GM21367 (cell line): ENCODE measurements at regions not wholly inside any gene's neighbourhood (a gene's known extent, or its start where the extent isn't known, plus 50 kb on each side); places are given as distances from the start of the nearest gene placed in this dataset.
"Not testable (repeated sequence)": the region's sequence is repeated elsewhere in the genome, so short reads cannot be mapped to it uniquely, and the experiment has no call there.

ENCODE experiments used
- ATAC-seq: cut with Tn5 transposase; IDR thresholded peaks from one replicate; pipeline ENCODE4 v1.9.1; 2021; ENCODE audit not compliant: unreplicated experiment

DNA sequence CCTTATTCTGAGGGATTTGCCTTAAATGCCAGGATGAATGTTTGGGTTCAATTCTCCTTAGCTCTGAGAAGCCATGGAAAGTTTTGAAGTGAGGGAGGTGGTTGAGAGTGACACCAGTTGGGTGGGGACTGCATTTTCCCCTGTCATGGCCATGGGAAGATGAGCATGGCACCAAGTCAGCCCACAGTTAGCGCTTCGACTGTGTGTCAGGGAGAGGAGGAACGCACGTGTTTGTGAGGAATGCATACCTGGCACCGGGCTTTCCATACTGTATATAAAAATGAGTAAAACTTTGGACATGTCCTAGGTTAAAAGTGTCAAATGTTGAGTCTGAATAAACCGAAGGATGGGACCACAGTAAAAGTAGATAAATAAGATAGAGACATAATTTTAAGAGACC, 187.5 kb upstream of the KL start:
- ATAC-seq = no peak

DNA sequence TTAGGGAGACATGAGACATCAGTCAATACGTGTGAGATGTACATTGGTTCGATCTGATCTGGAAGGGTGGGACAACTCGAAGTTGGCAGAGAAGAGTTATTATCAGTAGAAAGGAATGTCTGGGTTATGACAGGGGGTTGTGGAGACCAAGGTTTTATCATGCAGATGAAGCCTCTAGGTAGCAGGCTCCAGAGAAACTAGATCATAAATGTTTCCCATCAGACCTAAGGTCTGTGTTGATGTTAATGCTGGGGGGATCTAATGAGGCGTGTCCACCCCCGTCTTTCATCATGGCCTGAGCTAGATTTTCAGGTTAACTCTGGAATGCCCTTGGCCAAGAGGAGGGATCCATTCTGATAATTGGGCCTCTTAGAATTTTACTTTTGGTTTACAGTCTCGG, 187.0 kb upstream of the KL start:
- no peak for ATAC-seq

DNA sequence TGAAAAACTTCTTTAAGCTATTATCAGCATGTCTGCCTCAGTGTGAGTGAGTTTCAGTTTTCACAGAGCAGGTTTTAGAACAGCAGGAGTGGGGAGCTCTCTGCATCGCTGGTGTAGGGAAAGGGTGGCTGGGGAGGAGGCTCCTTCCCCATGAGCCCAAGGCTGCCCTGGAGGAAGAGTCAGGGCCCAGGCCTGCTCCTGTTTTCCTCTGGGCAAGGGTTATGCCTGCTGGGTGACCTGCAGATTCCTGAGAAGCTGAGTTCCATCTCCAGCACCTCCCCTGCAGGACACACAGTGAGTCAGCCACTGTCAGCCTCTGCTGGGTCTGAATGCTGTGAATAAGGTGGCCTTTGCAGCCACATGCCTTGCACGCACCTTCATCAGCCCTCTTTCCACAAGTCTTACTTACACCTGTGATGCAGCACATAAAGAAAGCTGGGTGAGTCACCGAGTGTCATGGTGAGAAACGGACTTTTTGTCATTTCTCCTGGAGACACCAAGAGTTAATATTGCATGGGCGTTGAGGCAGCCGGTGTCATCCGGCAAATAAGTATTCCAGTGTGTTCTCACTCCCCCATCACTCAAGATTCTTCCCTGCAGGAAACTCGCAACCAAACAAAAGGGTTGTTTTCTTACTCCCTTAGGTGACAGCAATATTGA, 186.4 kb upstream of the KL start:
- no peak for ATAC-seq

DNA sequence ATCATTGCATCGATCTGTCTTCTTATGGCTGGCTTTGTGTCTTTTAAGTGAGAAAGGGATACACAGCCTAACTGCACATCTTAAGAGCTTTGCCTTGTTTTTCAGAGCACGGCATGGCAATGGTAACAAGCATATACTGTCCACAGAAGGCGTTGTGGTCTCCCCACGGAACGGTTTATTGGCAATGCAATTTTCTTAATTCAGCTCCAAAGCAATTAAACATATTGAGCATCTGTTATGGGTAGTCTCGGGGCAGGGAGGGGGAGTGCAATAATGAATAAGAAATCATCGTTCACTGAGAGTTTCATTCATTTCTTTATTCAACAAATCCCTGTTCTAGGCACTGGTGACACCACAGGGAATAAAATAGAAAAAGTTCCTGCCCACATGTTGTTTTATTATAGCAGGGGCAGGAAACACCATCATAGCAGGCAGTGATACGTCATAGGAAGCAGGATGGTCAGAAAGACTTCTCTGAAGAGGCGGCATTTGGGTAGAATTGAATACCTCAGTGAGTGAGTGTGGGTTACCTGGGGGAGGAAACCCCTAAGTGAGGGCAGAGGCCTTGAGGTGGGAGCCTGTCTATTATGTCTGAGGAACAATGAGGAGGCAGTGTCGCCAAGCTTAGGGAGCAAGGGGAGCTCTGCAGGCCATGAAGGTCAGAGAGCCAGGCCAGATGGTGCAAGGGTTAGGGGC, 185.7 kb upstream of the KL start:
- no peak for ATAC-seq

DNA sequence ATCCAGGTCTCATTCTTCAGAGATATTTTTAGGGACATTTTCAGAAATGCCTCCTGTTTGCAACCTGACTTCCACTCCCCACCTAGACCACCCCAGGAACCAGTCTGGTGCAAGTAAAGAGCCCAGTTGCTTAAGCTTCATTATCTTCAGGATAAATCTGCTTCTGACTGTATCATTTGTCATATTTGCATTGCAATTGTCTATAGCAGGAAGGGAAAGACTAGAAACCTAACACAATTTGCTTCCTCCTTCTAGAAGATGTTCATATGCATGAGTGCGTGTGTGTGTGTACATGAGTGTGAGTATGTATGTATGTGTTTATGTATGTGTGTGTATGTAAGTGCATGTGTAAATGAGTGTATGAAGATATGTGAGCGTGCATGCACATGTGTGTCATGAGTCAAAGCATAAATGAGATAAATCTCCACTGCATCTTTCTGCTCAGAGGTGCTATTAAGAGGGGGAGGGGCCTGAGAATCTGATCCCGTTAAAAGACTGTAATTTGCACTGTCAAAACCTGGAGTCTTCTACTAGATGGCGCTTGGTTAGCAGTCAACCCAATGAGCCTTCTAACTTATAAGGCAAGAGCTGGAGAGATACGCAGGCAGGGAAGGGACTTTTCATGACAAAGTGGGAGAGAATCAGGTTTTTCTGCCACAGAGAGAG, 178.8 kb upstream of the KL start:
- no peak for ATAC-seq

DNA sequence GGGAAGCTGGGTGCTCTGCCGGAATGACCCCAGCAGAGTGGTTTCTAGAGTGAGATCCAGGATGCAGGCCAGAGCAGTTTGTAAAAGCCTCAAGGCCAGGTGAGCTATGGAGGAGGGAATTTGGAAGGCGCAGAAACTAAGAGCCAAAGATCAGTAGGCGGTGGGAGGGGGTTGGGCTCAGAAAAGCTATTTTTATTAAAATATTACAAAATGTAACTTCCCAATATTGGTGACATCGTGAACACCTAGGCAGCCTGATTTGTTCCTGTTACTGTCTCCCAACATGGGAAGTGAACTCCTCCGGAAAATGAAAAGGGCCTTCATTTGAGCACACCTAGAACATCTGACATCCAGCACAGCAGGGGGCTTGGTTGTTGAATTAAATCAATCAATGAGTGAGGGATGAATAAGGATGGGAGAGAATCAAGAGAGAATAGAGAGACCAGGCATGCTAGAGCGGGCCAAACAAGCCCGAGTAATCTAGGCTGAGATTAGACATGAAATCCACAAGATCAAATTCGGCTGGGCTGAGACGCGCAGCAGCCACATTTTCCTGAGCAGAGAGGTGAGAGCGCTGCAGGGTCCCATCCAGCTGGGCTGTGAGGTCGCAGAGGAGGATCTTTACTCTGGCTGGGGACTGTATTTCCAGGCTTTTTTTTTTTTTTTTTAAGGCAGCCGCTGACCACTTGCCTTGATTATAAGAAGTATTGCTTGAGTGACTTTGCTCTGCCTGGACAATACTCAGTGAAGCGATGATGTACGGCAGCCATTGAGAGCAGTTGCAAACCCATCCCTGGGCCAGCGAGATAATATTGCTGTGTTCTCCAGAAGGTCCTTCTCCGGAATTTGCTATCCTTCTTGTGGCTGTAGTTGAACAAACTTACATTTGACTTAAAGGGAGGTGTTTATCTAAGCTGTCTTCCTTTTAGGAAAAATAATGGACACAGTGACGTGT, 178.0 kb upstream of the KL start:
- no peak for ATAC-seq

DNA sequence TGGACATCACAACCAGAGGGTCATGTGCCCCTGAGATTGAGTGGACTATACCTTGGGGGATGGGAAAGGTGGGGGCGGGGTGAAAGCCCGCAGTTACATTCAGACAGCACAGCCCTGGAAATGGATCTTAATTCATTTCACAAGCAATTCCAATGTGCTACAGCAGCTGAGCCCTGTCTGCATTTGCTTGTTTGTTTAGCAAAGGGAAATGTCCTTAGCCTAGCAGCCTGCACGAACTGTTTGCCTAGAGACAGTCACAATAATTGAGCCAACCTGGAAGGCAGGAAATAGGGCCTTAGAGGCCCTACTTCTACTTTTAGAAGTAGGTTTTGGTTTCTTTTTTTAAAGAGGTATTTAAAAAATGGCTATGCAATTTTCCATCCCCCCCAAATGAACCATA, 177.3 kb upstream of the KL start:
- peak; percentile 75 for ATAC-seq

DNA sequence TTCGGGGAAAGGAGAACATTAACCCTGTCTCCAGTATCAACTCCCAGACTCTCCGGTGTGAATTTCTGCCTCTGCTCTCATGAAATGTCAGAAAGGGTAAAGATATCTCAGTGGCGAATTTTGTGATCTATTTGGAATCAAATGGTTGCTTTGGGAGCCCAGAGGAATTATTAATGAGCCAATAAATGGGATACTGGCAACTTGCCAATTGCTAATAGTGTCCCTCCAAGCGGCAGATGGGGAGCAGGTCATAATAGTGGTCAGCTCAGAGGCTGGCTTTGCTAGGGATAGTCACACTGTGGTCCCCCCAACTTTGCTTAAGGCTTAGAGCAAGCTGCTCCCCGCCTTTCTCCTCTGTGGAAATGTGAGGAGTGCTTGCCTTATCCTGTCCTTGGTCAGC, 176.1 kb upstream of the KL start:
- ATAC-seq = no peak

DNA sequence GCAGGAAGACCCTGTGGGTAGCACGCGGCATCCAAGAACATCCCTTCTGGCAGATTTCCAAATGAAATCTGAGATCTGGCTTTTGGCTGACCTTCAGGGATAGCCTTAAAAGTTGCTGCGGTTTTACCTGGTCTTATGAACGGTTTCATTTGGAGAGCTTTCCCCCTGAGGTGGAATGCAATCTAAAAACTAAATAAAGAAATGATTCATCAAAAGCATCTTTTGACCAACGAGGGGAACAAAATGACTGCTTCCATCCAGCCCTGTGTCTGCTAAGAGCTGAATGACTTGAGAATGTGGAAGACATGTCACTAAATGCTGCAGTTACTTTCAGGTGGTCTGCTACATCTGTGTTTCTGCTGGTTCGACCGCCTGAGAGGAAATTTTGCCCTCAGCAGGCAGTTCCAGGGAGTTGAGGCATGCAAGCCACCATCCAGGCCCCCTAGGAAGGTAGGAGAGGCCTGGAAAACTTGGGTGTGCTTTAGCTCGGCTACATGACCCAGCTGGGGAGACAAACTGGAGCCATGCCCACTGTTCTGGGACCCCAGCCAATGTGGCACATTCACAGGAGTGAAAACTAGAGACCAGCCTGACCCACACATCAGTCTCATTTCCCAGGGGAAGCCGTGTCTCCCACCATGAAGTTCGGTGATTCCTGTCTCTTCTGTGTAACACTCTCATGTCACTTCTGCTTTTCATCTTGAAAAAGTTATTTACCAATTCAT, 175.1 kb upstream of the KL start:
- ATAC-seq = no peak

DNA sequence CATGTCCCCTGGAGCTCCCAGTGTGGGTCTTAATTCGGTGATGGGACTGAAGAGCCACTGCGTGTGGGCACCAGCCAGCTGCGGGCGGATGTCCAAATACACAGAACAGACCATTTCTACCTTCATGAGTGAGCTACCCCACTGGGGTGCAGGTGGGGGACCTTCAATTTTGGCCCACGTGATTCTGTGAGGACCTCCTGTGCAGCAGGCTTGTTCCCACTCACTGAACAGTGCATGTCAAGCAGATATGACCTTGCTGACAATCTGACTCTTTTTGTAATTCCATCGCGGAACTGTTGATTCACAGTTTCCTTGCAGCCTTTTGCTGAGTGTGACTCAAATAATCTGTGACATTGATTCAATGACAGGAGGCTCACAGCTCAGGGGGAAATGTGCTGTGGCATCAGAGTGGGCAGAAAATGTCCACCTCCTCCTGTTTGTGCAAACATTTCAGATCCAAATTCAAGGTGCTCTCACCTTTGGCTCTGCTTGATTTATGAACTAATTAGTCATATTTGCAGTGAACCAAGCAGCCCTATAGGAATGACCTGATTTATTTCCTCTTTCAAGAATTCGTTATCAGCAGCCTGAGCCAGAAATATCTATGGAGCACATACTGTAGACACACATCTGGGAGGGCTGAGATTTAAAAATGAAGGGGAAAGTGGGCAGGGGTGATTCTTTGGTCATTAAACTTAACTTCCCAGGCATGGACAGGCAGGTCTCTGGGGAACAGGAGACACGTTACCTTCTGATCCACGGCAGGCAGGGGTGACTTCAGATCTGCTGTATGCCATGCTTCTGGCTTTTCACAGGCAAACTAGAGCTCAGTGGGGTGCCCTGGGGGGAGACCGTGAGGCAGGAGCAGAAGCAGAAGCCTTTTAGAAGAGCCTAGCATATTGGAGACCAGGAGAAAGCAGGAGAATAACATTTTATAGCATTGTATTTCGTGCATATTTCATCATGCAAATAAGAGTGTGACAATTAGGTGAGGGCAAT, 170.0 kb upstream of the KL start:
- ATAC-seq = no peak

DNA sequence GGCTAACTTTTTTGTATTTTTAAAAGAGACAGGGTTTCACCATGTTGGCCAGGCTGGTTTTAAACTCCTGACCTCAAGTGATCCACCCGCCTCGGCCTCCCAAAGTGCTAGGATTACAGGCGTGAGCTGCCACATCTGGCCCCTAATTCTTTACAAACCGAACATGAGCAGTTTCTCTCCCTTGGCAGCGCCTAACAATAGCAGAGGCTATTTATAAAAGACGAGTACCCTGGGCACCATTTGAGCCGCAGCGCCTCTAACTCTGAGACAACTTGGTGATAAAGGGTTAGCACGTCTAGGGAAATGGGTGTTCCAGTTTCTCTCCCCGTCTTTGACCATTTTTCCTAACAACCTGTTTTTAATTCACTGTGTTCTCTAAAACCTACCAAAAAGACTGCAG, 168.2 kb upstream of the KL start:
- ATAC-seq = not testable (repeated sequence)

DNA sequence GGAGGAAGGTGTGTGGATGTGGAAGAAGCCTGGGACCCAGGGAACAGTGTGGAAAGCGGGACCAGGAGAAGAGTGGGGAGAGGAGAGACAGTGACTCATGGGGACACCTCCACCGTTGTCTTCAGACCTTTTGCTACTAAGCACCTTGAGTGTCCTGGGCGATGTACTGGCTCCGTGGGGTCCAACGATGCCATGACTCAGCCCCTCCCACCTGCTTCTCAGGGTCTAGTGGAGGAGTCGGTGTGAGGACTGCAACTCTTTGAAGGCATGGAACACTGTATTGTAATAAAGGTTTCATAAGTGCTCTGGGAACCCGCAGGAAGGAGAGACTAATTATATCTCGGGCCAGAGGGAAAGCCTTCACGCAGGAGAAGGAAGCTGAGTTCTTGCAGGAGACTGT, 166.9 kb upstream of the KL start:
- no peak for ATAC-seq

DNA sequence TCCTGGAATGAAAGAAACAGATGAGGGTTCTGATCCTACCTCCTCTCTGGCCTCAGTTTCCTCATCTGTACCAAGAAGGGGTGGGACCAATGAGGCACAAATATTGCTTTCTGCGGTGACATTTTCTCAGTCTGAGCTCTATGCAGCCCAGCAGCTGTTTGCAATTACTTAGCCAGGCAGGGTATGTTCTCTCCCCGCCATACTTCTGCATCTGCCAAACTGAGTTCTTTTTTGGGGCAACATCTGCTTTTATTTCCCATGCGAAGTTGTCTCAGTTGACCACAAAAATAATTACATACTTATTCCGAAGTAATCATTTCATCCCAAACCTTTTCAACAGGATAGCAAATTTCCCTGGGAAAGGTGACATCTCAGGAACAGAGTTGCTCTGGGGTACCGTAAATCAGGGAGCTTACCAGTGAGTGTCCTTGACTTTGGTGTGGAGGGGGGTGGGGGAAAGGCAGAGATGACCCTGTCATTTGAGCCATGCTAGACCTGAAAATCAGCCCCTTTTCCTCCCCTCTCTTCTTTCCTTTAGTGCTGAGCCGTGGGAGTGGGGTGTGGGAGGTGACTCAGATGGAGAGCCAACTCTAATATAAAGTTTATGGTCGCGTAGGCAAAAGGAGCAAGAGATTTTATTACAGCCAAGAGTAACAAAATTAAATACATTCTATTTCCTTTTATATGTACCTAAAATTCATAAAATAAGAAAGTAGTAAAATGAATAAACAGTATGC, 165.7 kb upstream of the KL start:
- ATAC-seq = no peak

DNA sequence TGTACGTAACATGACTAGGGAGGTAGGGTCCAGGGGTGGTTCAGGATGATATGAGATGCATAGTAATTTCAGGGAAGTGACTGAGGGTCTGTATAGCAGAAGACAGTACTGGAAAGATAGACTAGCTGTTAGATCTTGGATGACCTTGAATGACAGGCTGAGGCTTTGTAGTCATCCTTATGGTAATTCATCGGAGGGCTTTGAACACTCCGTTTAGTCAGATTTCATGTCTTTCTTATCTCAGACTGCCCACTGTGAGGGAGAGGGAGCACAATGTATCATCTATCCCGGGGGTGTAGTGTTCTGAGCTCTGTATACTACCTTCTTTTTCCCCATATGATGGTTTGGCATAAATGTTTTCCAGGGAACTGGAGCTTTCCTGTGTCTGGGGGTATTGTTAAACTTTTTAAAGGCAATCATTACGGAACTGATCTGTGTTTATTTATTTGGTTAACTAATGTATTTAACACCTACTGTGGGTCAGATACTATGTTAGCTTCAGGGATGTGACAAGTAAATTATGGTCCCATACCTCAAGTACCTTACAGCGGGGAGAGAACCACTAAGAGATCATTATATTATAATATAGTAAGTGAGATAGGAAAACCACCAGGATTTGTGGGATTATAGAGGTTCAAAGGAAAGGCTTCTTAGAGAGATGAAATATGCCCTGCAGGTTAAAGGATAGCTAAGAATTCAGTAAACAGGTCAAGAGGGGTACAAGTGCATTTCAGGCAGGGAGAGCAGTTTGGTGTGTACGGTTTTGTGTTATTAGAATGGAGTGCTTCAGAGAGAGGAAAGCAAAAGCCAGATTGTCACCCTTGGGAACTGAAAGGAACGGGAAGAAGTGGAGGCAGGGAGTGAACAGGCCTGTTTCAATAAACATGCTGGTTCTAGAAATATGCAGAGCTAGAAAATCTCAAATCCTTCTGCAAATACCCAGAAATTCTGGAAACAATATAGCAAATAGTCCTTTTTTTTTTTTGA, 164.8 kb upstream of the KL start:
- no peak for ATAC-seq

DNA sequence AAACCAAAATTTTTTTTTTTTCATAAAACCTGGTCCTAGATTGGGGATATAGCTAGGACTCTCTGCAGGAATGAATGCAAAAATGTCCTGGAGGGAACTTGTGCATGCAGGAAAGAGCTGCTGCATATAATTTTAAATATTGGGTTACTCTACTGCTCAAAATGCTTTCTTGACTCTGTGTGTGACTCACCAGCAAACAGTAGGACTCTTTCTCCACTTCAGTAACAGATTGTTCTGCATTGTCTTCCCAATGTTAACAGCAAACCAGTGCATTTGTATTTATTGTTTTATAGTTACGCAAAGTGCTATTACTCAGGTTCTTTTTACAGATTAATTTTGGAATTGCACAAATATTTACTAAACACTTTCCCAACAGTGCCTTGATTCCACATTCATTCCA, 163.7 kb upstream of the KL start:
- ATAC-seq = no peak

DNA sequence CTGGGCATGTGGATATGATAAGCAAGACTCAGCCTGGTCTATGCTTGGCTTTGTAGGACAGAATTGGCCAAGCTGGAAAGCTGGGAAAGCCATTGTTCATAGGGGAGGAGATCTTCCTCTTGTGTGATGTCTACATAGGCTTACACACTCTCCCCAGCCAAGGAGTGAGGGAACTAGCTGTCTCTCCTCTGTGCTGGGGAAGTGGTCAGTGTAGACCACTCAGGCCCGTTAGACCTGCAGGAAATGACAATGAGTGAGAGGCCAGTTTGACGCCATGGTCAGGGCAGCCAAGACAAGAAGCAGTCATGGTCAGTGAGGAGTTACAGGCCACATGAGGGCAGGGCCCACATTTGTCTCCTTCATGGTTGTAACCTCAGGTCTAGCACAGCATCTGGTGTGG, 159.1 kb upstream of the KL start:
- ATAC-seq = no peak

DNA sequence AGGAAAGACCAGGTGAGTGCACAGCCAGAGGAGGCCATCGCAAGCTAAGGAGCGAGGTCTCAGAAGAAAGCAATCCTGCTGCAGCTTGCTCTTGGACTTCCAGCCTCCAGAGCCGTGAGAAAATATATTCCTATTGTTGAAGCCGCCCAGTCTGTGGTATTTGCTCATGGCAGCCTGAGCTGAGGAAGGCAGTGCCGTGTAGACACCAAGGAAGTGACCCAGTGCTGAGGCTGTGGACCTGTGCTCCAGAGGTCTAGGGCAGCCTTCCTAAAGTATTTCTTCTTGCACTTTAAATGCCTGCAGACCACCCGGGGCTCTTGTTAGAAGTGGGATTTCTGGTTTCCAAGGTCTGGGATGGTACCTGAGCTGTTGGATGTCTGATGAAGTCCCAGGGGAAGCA, 158.5 kb upstream of the KL start:
- no peak for ATAC-seq
